ENCODE measurements at regions not wholly inside any gene's neighbourhood (a gene's known extent, or its start where the extent isn't known, plus 50 kb on each side); places are given as distances from the start of the nearest gene placed in this dataset.

GRCh38 chr1:2920421-2921015, 100.7 kb upstream of the ACTRT2 start:
- ATAC-seq (no peak), DNase-seq (no peak)
- intact Hi-C loops (cut with DNase I) = no loop called here
- Histone ChIP-seq H3K27me3 (ENCODE audit: low read depth) (peaks cover 17% of the 10 kb centered on the region), H3K9me3 (no peaks in the 10 kb centered on the region), H3K36me3 (no peaks in the 10 kb centered on the region), H3K4me1 (no peaks in the 10 kb centered on the region), H3K27ac (no peak overlapping the region), H3K4me3 (no peak overlapping the region)
- TF ChIP-seq CTCF (IDR thresholded peaks at IDR 0.05) = no peak

GRCh38 chr1:2921970-2922686, 99.1 kb upstream of the ACTRT2 start:
- no peak overlapping the region for H3K4me3 ChIP-seq
- TF ChIP-seq CTCF (IDR thresholded peaks at IDR 0.05) = peak; percentile 63
- no peaks in the 10 kb centered on the region for H3K36me3 ChIP-seq
- H3K27ac ChIP-seq = no peak overlapping the region
- intact Hi-C loops (cut with DNase I) = no loop called here
- no peaks in the 10 kb centered on the region for H3K4me1 ChIP-seq
- DNase-seq (no peak), ATAC-seq (peak; percentile 32 to 35)
- peaks cover 18% of the 10 kb centered on the region for H3K27me3 ChIP-seq (ENCODE audit: low read depth)
- H3K9me3 ChIP-seq = no peaks in the 10 kb centered on the region

GRCh38 chr1:2923351-2923750, 97.9 kb upstream of the ACTRT2 start:
- Histone ChIP-seq H3K4me1 (no peaks in the 10 kb centered on the region), H3K36me3 (no peaks in the 10 kb centered on the region), H3K9me3 (no peaks in the 10 kb centered on the region), H3K4me3 (no peak overlapping the region), H3K27me3 (ENCODE audit: low read depth) (peaks cover 19% of the 10 kb centered on the region), H3K27ac (no peak overlapping the region)
- ATAC-seq = no peak
- intact Hi-C loops (cut with DNase I) = no loop called here
- DNase-seq = no peak
- no peak for TF ChIP-seq CTCF (IDR thresholded peaks at IDR 0.05)

- intact Hi-C loops (cut with DNase I) = no loop called here
- ATAC-seq = no peak
- DNase-seq = no peak
- H3K4me1 ChIP-seq = no peaks in the 10 kb centered on the region
- no peaks in the 10 kb centered on the region for H3K9me3 ChIP-seq
- H3K27me3 ChIP-seq (ENCODE audit: low read depth) = peaks cover 30% of the 10 kb centered on the region
- H3K27ac ChIP-seq = no peak overlapping the region
- TF ChIP-seq CTCF (IDR thresholded peaks at IDR 0.05) = no peak
- H3K4me3 ChIP-seq = no peak overlapping the region
- no peaks in the 10 kb centered on the region for H3K36me3 ChIP-seq
Measured at GRCh38 chr1:2925291-2925690, 96.0 kb upstream of the ACTRT2 start.

GRCh38 chr1:2925918-2926317, 95.3 kb upstream of the ACTRT2 start:
- ATAC-seq = no peak
- intact Hi-C loops (cut with DNase I) = no loop called here
- TF ChIP-seq CTCF (IDR thresholded peaks at IDR 0.05) = no peak
- Histone ChIP-seq H3K27ac (no peak overlapping the region), H3K9me3 (no peaks in the 10 kb centered on the region), H3K27me3 (ENCODE audit: low read depth) (peaks cover 33% of the 10 kb centered on the region), H3K4me1 (no peaks in the 10 kb centered on the region), H3K4me3 (no peak overlapping the region), H3K36me3 (no peaks in the 10 kb centered on the region)
- DNase-seq = no peak
